ENCODE measurements at regions not wholly inside any gene's neighbourhood (a gene's known extent, or its start where the extent isn't known, plus 50 kb on each side); places are given as distances from the start of the nearest gene placed in this dataset.

DNA sequence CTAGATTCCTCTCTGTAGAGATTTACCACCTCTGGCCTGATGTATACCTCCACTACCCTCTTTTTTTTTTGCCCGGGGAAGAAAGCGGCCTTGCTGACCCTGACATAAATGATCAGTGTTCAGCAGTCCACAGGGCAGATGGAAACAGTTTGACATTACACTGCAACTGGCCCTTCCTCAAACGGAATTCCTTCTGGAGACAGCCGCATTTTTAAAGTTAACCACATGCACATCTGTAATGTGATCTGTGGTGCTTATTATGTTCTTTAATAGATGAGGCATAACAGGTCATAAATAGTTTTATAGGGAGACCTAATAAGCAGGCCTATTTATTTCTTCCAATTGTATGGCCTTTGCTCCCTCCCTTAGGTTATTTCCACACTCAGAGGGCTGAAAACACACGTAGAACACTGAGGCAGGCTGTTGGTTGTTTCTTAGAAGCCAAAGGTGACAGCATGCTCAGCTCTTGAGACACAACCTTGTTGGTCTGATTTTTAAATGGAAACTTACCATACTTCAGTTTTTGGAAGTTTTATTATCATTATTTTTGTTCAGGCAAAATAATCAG lies 84.0 kb upstream of the APC start:
- TF ChIP-seq, protein P1, sequence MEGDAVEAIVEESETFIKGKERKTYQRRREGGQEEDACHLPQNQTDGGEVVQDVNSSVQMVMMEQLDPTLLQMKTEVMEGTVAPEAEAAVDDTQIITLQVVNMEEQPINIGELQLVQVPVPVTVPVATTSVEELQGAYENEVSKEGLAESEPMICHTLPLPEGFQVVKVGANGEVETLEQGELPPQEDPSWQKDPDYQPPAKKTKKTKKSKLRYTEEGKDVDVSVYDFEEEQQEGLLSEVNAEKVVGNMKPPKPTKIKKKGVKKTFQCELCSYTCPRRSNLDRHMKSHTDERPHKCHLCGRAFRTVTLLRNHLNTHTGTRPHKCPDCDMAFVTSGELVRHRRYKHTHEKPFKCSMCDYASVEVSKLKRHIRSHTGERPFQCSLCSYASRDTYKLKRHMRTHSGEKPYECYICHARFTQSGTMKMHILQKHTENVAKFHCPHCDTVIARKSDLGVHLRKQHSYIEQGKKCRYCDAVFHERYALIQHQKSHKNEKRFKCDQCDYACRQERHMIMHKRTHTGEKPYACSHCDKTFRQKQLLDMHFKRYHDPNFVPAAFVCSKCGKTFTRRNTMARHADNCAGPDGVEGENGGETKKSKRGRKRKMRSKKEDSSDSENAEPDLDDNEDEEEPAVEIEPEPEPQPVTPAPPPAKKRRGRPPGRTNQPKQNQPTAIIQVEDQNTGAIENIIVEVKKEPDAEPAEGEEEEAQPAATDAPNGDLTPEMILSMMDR (IDR thresholded peaks at IDR 0.05): no peak
- no peak for TF ChIP-seq POLR2A (IDR thresholded peaks at IDR 0.05)
